ENCODE measurements at regions not wholly inside any gene's neighbourhood (a gene's known extent, or its start where the extent isn't known, plus 50 kb on each side); places are given as distances from the start of the nearest gene placed in this dataset.

GRCh38 chr12:30399859-30400258 is 295.8 kb downstream of the IPO8 start:
- no peak for TF ChIP-seq CTCF (IDR thresholded peaks at IDR 0.05; ENCODE audit: insufficient read depth, missing control alignments)
- FAIRE-seq (no peak), DNase-seq (ENCODE audit: insufficient read length, low spot score) (no peak)

- FAIRE-seq, result no peak
- TF ChIP-seq CTCF (IDR thresholded peaks at IDR 0.05; ENCODE audit: insufficient read depth, missing control alignments), result no peak
- no peak for DNase-seq (ENCODE audit: insufficient read length, low spot score)
Measured at GRCh38 chr12:30396576-30396975, 299.1 kb downstream of the IPO8 start.

- TF ChIP-seq CTCF (IDR thresholded peaks at IDR 0.05; ENCODE audit: insufficient read depth, missing control alignments), result no peak
- FAIRE-seq, result no peak
- DNase-seq (ENCODE audit: insufficient read length, low spot score), result no peak
Measured at GRCh38 chr12:30395190-30395589, 300.5 kb downstream of the IPO8 start.

GRCh38 chr12:30391766-30392366 is 303.8 kb downstream of the IPO8 start:
- TF ChIP-seq CTCF (IDR thresholded peaks at IDR 0.05; ENCODE audit: insufficient read depth, missing control alignments), result no peak
- no peak for DNase-seq (ENCODE audit: insufficient read length, low spot score)
- FAIRE-seq, result no peak

GRCh38 chr12:30385706-30386105 is 310.0 kb downstream of the IPO8 start:
- no peak for FAIRE-seq
- no peak for TF ChIP-seq CTCF (IDR thresholded peaks at IDR 0.05; ENCODE audit: insufficient read depth, missing control alignments)
- no peak for DNase-seq (ENCODE audit: insufficient read length, low spot score)

- no peak for FAIRE-seq
- no peak for DNase-seq (ENCODE audit: insufficient read length, low spot score)
Measured at GRCh38 chr12:30384976-30385375, 310.7 kb downstream of the IPO8 start.

More at GRCh38 chr12:30384976-30385375, 310.7 kb downstream of the IPO8 start:
- TF ChIP-seq CTCF (IDR thresholded peaks at IDR 0.05; ENCODE audit: insufficient read depth, missing control alignments), result no peak
